OCI-LY7 (cell line): ENCODE measurements at regions not wholly inside any gene's neighbourhood (a gene's known extent, or its start where the extent isn't known, plus 50 kb on each side); places are given as distances from the start of the nearest gene placed in this dataset.

ENCODE experiments used
- CTCF ChIP-seq: fragments of 200-600 bp; sonication (generic); conservative IDR thresholded peaks from 2 replicates; pipeline ENCODE4 v1.5.1; 2014; ENCODE audit warnings: mild to moderate bottlenecking, antibody characterized with exemption, low read length, moderate library complexity, mixed read lengths
- EZH2phosphoT487 ChIP-seq: fragments of 200-600 bp; sonication (generic); IDR thresholded peaks from 2 replicates; pipeline ENCODE4 v1.6.1; 2018; ENCODE audit warnings: low read depth, borderline replicate concordance, mild to moderate bottlenecking, mixed run types, antibody characterized with exemption, low read length, moderate library complexity, mixed read lengths

- TF ChIP-seq CTCF (no peak), EZH2phosphoT487 (no peak)
Observed at GRCh38 chr22:26949193-26949592, 291.8 kb downstream of the MIAT start.
